ENCODE measurements at regions not wholly inside any gene's neighbourhood (a gene's known extent, or its start where the extent isn't known, plus 50 kb on each side); places are given as distances from the start of the nearest gene placed in this dataset.

DNA sequence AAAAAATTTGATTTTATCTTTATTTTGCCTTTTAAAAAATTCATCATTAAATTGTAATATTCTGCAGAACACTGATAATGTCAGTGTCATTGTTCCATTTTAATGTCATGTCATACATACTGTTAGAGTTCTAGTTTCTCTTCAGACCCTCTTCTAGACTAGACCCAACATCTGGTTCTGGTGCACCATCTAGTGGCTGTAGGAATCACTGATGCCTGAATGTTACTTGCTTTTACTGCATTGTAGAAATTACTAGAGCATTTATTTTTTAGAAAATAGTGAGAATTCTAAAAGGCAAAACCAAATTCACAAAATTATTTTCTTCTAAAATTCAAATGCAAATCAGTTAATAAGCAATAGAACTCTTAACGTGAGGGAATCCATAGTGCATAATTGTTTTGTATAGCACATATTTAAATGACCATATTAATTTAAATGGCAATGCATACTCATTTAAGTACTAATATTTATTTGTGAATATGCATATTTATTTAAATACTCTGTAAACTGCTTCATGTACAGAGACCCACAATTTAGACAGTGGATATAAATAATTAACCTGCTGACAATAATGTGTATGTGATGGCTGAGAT is 425.7 kb downstream of the KLF12 start:
- Mint-ChIP-seq H3K36me3 (ENCODE audit: low read depth) (no peaks in the 10 kb centered on the region), H3K4me3 (no peak overlapping the region), H3K4me1 (ENCODE audit: low read depth) (no peaks in the 10 kb centered on the region), H3K27ac (no peak overlapping the region), H3K27me3 (no peaks in the 10 kb centered on the region), H3K9me3 (no peaks in the 10 kb centered on the region)
- intact Hi-C loops (cut with micrococcal nuclease), result loop anchor here (2.0 kb wide), 2 partner anchors 900 to 1066 kb away; no protein-coding TSS in a partner anchor

DNA sequence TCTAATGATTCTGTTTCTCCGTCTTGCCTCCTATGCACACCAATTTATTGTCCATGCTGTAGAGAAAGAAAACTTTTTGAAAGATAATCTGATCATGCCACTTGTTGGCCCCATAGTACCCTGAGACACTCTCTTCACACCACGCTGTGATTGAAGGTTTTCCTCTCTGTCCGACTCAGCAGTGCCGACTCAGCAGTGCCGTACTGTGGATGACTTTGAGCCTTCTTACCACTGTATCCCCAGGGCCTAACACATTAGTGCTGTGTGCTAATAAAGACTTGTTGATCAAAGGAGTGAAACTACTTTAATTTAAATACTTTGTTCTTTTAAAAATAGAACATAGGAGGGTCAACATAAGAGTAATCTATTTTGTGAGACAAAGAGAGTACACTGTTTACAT is 429.6 kb downstream of the KLF12 start:
- intact Hi-C loops (cut with micrococcal nuclease), result no loop called here
- no peaks in the 10 kb centered on the region for H3K9me3 Mint-ChIP-seq
- no peak overlapping the region for H3K27ac Mint-ChIP-seq
- H3K4me3 Mint-ChIP-seq, result no peak overlapping the region
- no peaks in the 10 kb centered on the region for H3K36me3 Mint-ChIP-seq (ENCODE audit: low read depth)
- no peaks in the 10 kb centered on the region for H3K4me1 Mint-ChIP-seq (ENCODE audit: low read depth)
- no peaks in the 10 kb centered on the region for H3K27me3 Mint-ChIP-seq

DNA sequence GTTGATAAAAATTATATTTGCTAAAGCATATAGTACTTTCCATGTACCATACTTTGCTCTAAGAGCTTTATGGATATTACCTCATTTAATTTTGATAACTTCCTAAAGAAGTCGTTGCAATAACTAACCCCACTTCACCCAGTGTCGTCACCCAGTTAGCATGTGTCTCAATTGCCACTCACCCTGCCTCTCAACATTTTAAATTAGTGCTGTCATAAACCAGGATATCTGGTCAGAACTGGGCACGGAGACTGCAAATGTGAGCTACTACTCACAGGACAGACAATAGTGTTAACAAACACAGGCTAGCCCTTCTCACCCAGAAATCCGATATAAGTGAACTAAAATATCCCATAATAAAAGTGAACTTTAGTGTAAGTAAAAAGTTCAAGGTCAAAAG is 430.6 kb downstream of the KLF12 start:
- H3K36me3 Mint-ChIP-seq (ENCODE audit: low read depth), result no peaks in the 10 kb centered on the region
- intact Hi-C loops (cut with micrococcal nuclease), result no loop called here
- H3K4me3 Mint-ChIP-seq, result no peak overlapping the region
- H3K4me1 Mint-ChIP-seq (ENCODE audit: low read depth), result no peaks in the 10 kb centered on the region
- H3K27me3 Mint-ChIP-seq, result no peaks in the 10 kb centered on the region
- H3K27ac Mint-ChIP-seq, result no peak overlapping the region
- no peaks in the 10 kb centered on the region for H3K9me3 Mint-ChIP-seq

DNA sequence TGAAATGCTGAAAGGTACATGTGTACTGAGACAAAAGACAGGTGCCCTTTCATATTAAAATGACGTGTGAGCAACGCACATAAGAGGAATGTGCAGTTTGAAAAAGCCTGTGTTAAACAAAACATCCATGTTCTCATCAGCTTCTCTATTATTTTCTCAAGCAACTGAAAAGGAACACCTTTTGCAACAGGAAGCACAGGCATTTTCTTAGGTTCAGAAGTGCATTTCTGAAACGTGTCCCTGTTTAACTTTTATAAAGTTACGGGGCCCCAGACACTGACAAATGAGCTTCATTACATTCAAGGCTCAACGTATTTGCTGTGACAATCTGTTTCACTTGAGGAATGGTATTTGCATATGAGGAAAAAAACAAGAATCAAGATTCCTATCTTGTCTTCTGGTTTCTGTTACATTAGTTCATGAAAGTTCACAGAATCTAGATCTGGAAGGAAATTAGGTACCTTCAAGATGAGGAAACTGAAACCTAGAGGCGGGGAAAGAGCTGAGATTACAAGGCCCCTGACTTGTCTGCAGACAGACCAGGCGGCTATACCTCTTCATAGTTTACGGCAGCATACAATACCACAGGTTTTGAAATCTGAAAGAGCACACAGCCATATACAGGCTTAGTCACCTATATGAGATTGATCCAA is 431.7 kb downstream of the KLF12 start:
- no peak overlapping the region for H3K4me3 Mint-ChIP-seq
- intact Hi-C loops (cut with micrococcal nuclease), result no loop called here
- H3K27me3 Mint-ChIP-seq, result no peaks in the 10 kb centered on the region
- H3K36me3 Mint-ChIP-seq (ENCODE audit: low read depth), result no peaks in the 10 kb centered on the region
- H3K27ac Mint-ChIP-seq, result no peak overlapping the region
- H3K4me1 Mint-ChIP-seq (ENCODE audit: low read depth), result no peaks in the 10 kb centered on the region
- no peaks in the 10 kb centered on the region for H3K9me3 Mint-ChIP-seq

DNA sequence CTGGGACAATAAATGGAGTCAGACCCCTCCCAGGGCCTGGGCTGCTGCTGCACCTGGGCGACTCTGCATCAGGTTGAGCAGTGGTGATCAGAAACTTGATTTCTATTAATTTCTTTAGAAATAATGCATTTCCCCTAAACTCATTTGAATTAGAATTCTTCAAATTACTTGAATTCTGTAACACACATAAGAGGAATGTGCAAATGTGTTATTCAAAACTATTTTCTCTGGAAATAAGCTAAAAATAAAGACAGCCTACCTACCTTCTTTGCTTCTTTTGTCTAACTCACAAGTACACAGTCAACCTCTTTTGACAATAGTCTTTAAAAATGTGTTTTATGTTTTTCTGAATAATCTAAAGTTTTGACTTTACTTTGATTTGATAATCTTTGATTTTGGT is 433.0 kb downstream of the KLF12 start:
- no peaks in the 10 kb centered on the region for H3K27me3 Mint-ChIP-seq
- H3K27ac Mint-ChIP-seq, result no peak overlapping the region
- no peak overlapping the region for H3K4me3 Mint-ChIP-seq
- intact Hi-C loops (cut with micrococcal nuclease), result no loop called here
- H3K9me3 Mint-ChIP-seq, result no peaks in the 10 kb centered on the region
- no peaks in the 10 kb centered on the region for H3K36me3 Mint-ChIP-seq (ENCODE audit: low read depth)
- H3K4me1 Mint-ChIP-seq (ENCODE audit: low read depth), result no peaks in the 10 kb centered on the region

DNA sequence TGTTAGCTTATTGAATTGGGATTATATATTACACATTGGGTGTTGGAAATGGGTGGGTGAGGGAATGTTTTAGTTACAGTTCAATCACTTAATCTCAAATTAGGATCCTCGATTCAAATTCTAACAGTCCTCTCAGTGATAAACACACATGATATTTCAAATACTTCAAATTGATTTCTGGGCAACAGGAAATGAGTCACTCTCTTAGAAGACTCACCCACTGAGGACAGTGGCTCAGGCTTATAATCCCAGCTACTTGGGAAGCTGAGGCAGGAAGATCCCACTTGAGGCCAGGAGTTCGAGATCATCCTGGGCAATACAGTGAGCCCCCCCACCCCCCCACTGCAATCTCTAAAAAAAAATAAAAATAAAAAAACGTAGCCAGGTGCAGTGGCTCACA is 435.3 kb downstream of the KLF12 start:
- no peaks in the 10 kb centered on the region for H3K27me3 Mint-ChIP-seq
- H3K9me3 Mint-ChIP-seq, result no peaks in the 10 kb centered on the region
- no peaks in the 10 kb centered on the region for H3K36me3 Mint-ChIP-seq (ENCODE audit: low read depth)
- no peaks in the 10 kb centered on the region for H3K4me1 Mint-ChIP-seq (ENCODE audit: low read depth)
- intact Hi-C loops (cut with micrococcal nuclease), result no loop called here
- no peak overlapping the region for H3K27ac Mint-ChIP-seq
- H3K4me3 Mint-ChIP-seq, result no peak overlapping the region

DNA sequence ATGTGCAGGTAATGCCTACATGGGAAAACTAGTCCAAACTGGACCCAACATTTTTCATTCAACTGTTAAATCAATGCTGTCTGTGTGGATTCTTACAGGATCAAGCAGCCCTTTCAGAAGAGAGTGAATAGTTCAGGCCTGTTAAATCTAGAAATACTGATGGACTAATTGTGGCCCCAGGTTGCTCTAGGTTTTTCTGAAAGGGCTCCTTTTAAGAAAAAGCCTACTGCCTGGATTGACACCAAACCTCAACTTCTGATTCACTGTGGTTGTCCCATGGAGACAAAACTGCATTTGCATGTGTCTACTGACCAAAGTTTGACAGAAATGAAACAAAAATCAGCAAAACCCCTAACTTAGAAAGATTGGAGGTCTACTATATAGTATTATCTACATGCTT is 437.0 kb downstream of the KLF12 start:
- H3K9me3 Mint-ChIP-seq, result no peaks in the 10 kb centered on the region
- no peaks in the 10 kb centered on the region for H3K27me3 Mint-ChIP-seq
- no peaks in the 10 kb centered on the region for H3K4me1 Mint-ChIP-seq (ENCODE audit: low read depth)
- intact Hi-C loops (cut with micrococcal nuclease), result no loop called here
- no peak overlapping the region for H3K27ac Mint-ChIP-seq
- no peaks in the 10 kb centered on the region for H3K36me3 Mint-ChIP-seq (ENCODE audit: low read depth)
- no peak overlapping the region for H3K4me3 Mint-ChIP-seq

DNA sequence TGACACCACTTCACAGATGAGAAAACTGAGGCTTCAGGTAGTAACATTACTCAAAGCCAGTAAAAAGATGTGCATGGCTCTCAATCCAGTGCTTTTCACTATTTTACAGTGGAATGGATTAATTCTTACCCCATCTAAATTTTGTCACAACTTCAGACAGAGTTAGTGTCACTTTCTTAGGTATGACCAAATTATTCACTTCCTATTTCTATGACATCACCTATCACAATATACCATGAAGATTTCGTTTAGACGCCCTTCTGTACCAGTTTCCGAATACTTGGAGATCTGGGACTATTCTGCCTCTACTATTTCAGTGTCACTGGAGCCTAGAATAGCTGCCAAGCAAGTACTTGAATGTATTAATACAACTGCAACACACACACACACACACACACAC is 437.5 kb downstream of the KLF12 start:
- Mint-ChIP-seq H3K4me3 (no peak overlapping the region), H3K27me3 (no peaks in the 10 kb centered on the region), H3K9me3 (no peaks in the 10 kb centered on the region), H3K36me3 (ENCODE audit: low read depth) (no peaks in the 10 kb centered on the region), H3K27ac (no peak overlapping the region), H3K4me1 (ENCODE audit: low read depth) (no peaks in the 10 kb centered on the region)
- intact Hi-C loops (cut with micrococcal nuclease), result no loop called here

DNA sequence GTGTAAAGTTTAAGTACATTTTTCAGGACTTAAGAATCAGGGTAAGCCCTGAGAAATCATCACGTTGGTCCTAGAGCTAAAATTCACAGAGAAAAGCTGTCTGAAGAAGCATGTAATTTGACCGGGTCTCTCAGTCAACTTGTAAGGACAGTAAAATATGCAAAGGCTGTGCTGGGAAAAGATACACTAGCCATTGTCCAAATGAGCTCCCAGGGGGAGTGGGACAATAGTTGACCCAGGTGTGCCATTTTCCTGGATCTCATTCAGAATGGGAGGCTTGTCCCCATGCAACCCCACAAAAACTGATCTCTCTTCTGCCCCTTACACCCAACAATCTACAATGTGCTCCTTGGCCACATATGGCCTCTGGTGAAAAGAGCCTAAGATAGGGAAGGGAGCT is 437.9 kb downstream of the KLF12 start:
- Mint-ChIP-seq H3K36me3 (ENCODE audit: low read depth) (no peaks in the 10 kb centered on the region), H3K9me3 (no peaks in the 10 kb centered on the region)
- intact Hi-C loops (cut with micrococcal nuclease), result no loop called here

DNA sequence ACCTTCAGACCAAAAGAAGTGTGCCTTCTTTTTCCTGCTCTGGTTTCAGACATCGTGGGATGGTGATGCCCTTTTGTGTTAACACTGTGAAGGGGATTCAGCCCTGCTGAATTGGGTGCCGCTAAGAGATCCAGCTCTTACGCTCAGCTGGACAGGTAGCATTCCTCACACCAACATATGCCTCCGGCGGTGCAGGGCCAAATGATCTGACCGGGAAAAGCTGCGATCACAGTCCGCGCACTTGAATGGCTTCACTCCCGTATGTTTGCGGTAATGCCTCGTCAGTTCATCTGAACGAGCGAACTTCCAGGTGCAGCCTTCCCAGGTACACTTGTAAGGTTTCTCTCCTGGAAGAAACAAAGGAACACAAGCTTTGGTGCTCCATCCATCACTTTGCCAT is 438.9 kb downstream of the KLF12 start:
- intact Hi-C loops (cut with micrococcal nuclease), result no loop called here
- no peaks in the 10 kb centered on the region for H3K9me3 Mint-ChIP-seq
- no peaks in the 10 kb centered on the region for H3K27me3 Mint-ChIP-seq
- no peak overlapping the region for H3K27ac Mint-ChIP-seq
- no peak overlapping the region for H3K4me3 Mint-ChIP-seq
- no peaks in the 10 kb centered on the region for H3K36me3 Mint-ChIP-seq (ENCODE audit: low read depth)
- H3K4me1 Mint-ChIP-seq (ENCODE audit: low read depth), result no peaks in the 10 kb centered on the region

More for the DNA sequence above, 437.9 kb downstream of the KLF12 start:
- no peak overlapping the region for H3K27ac Mint-ChIP-seq
- H3K4me3 Mint-ChIP-seq, result no peak overlapping the region
- no peaks in the 10 kb centered on the region for H3K4me1 Mint-ChIP-seq (ENCODE audit: low read depth)
- no peaks in the 10 kb centered on the region for H3K27me3 Mint-ChIP-seq

DNA sequence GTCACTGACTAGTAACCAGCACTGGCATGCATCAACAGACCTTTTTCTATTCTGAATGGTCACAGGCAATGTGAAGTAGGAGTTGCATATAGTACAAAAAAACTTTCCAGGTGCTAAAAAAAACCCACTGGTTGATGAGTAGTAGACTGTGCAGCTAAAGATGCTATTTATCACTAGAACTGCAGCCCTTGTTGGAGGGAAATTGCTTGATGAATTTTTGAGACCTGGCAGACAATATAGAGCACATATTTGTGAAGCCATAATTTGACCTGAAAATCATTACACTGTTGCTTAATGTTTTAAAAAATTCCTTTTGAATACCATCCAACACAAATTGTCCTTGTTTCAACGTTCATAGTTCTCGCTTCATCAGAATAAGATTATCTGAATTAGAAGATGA is 441.0 kb downstream of the KLF12 start:
- H3K4me1 Mint-ChIP-seq (ENCODE audit: low read depth), result no peaks in the 10 kb centered on the region
- no peaks in the 10 kb centered on the region for H3K36me3 Mint-ChIP-seq (ENCODE audit: low read depth)
- H3K27me3 Mint-ChIP-seq, result no peaks in the 10 kb centered on the region
- no peak overlapping the region for H3K27ac Mint-ChIP-seq
- no peak overlapping the region for H3K4me3 Mint-ChIP-seq
- intact Hi-C loops (cut with micrococcal nuclease), result no loop called here
- no peaks in the 10 kb centered on the region for H3K9me3 Mint-ChIP-seq

DNA sequence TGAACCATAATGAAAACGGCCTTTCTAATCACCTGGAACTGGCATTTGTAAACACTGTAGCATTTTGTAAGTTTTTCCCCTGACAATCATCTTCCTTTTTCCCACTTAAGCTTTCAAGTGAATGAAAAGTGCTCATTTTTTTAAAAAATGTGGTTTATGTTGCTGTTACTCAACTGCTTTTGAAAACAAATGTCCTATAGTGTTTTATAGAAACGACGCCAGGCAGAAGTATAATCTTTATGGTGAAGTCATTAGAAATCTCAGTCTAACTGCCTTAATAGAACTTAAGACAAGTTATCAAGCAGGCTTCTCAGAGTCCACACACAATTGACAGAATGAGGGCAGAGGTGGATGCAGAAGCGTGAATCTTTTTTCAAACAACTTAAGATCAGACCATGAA is 442.3 kb downstream of the KLF12 start:
- Mint-ChIP-seq H3K4me3 (no peak overlapping the region), H3K27ac (no peak overlapping the region), H3K9me3 (no peaks in the 10 kb centered on the region), H3K36me3 (ENCODE audit: low read depth) (no peaks in the 10 kb centered on the region), H3K27me3 (no peaks in the 10 kb centered on the region), H3K4me1 (ENCODE audit: low read depth) (no peaks in the 10 kb centered on the region)
- intact Hi-C loops (cut with micrococcal nuclease), result no loop called here

DNA sequence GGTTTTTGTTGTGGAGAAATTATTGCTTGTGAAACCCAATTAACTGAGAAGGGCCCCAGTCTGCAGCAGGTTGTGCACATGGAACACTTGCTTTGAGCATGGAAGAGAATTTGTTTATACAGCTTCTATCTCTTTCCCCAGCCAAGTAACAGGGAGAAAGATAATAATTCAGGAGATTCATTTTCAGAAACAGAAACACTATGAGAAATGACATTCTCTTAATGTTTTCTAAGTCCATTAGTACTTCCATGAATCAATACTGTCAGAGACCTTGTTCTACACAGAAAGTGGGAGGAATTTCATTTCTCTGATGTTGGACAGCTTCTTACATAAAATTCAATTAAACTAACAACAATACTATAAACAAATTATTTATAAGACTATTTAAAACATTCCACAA is 446.3 kb downstream of the KLF12 start:
- Mint-ChIP-seq H3K27me3 (no peaks in the 10 kb centered on the region), H3K9me3 (no peaks in the 10 kb centered on the region), H3K4me3 (no peak overlapping the region), H3K27ac (no peak overlapping the region), H3K4me1 (ENCODE audit: low read depth) (no peaks in the 10 kb centered on the region), H3K36me3 (ENCODE audit: low read depth) (no peaks in the 10 kb centered on the region)
- intact Hi-C loops (cut with micrococcal nuclease), result no loop called here

DNA sequence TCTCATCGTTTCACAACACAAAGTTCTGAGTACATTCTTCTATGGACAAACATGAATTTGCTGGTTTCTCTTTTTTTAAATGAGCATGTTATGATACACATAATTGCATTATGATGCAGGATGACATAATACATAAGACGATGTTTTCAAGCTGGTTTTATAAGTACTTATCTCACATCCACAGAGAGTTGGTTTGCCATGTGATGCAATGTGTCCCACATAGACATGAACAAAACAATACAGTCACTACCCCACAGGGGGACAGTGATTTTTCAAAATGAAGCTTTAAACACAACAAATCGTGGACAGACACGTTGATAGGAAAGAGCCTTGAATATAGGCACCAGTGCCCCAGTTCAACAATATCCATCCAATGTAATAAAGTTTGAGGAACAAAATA is 447.1 kb downstream of the KLF12 start:
- intact Hi-C loops (cut with micrococcal nuclease), result no loop called here
- no peaks in the 10 kb centered on the region for H3K36me3 Mint-ChIP-seq (ENCODE audit: low read depth)
- no peaks in the 10 kb centered on the region for H3K4me1 Mint-ChIP-seq (ENCODE audit: low read depth)
- H3K27me3 Mint-ChIP-seq, result no peaks in the 10 kb centered on the region
- H3K9me3 Mint-ChIP-seq, result no peaks in the 10 kb centered on the region
- no peak overlapping the region for H3K27ac Mint-ChIP-seq
- no peak overlapping the region for H3K4me3 Mint-ChIP-seq

DNA sequence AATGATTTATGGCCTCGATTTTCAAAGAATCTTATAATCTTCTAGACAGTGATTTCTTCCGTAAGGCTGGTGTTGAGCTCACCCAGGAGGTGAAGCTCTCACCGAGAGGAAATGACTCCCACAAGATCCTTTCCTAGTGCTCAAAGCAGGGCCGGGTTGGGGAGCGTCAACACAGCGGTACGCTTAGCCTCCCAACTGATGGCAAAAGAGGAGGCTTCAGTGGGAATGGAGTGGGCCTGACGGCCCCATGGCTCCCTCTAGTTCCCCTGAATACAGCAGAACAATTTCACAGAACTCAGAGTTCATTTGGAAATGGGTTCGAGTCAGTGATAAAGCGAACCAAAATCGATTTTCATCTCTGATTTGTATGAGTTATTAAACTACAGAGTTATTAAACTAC is 449.5 kb downstream of the KLF12 start:
- Mint-ChIP-seq H3K4me3 (no peak overlapping the region), H3K27me3 (no peaks in the 10 kb centered on the region), H3K4me1 (ENCODE audit: low read depth) (no peaks in the 10 kb centered on the region), H3K9me3 (no peaks in the 10 kb centered on the region), H3K36me3 (ENCODE audit: low read depth) (no peaks in the 10 kb centered on the region), H3K27ac (no peak overlapping the region)
- intact Hi-C loops (cut with micrococcal nuclease), result no loop called here

Data from dendritic cell treated with granulocyte-macrophage colony-stimulating factor and Interleukin-4, amounts not matched to agents 40 ng/mL and 50 ng/mL, for 4 days (primary cell).